ENCODE measurements at regions not wholly inside any gene's neighbourhood (a gene's known extent, or its start where the extent isn't known, plus 50 kb on each side); places are given as distances from the start of the nearest gene placed in this dataset.

- H2AFZ ChIP-seq (ENCODE audit: low read length) = no peak overlapping the region
- DNase-seq (ENCODE audit: low read depth in 2 of 2) = no peak
- H4K20me1 ChIP-seq (ENCODE audit: control insufficient read depth, extremely low read depth, insufficient read depth, low read length) = no peaks in the 10 kb centered on the region
- no peak overlapping the region for H3K9ac ChIP-seq (ENCODE audit: insufficient read depth, low read length)
- no peak overlapping the region for H3K27ac ChIP-seq (ENCODE audit: insufficient read depth, low read length)
- TF ChIP-seq EZH2 (IDR thresholded peaks at IDR 0.05; ENCODE audit: low read length, missing control alignments) (no peak), CTCF (conservative IDR thresholded peaks at IDR 0.05 in 1 of 2, IDR thresholded peaks at IDR 0.05 in 1 of 2; ENCODE audit: low read depth in 1 of 2, low read length in 2 of 2) (no peak)
- H3K79me2 ChIP-seq (ENCODE audit: control insufficient read depth, insufficient read depth, low read length) = no peaks in the 10 kb centered on the region
- no peaks in the 10 kb centered on the region for H3K36me3 ChIP-seq (ENCODE audit: control insufficient read depth, insufficient read depth, low read length)
- no peak overlapping the region for H3K4me2 ChIP-seq (ENCODE audit: extremely low read depth, insufficient read depth, low read length)
- H3K27me3 ChIP-seq (ENCODE audit: control insufficient read depth, insufficient read depth, low read length) = no peaks in the 10 kb centered on the region
- H3K4me1 ChIP-seq (ENCODE audit: control insufficient read depth, extremely low read depth, insufficient read depth, low read length) = no peaks in the 10 kb centered on the region
- H3K9me3 ChIP-seq (ENCODE audit: control insufficient read depth, insufficient read depth, low read depth, low read length) = no peaks in the 10 kb centered on the region
- H3K4me3 ChIP-seq (replicated peaks in 1 of 4; ENCODE audit: control extremely low read depth in 1 of 4, insufficient read depth in 1 of 4, low read depth in 3 of 4, low read length in 4 of 4) = no peak overlapping the region
Observed at GRCh38 chr4:31130930-31131329, 410.8 kb downstream of the PCDH7 start.

- Histone ChIP-seq H3K4me1 (ENCODE audit: control insufficient read depth, extremely low read depth, insufficient read depth, low read length) (no peaks in the 10 kb centered on the region), H2AFZ (ENCODE audit: low read length) (no peak overlapping the region)
Observed at GRCh38 chr4:31134720-31135119, 414.6 kb downstream of the PCDH7 start.

GRCh38 chr4:31139767-31140166 lies 419.6 kb downstream of the PCDH7 start:
- Histone ChIP-seq H3K27ac (ENCODE audit: insufficient read depth, low read length) (no peak overlapping the region), H3K4me2 (ENCODE audit: extremely low read depth, insufficient read depth, low read length) (no peak overlapping the region), H3K79me2 (ENCODE audit: control insufficient read depth, insufficient read depth, low read length) (no peaks in the 10 kb centered on the region), H3K9me3 (ENCODE audit: control insufficient read depth, insufficient read depth, low read depth, low read length) (no peaks in the 10 kb centered on the region), H2AFZ (ENCODE audit: low read length) (no peak overlapping the region), H3K36me3 (ENCODE audit: control insufficient read depth, insufficient read depth, low read length) (no peaks in the 10 kb centered on the region), H3K4me1 (ENCODE audit: control insufficient read depth, extremely low read depth, insufficient read depth, low read length) (no peaks in the 10 kb centered on the region), H3K27me3 (ENCODE audit: control insufficient read depth, insufficient read depth, low read length) (no peaks in the 10 kb centered on the region), H4K20me1 (ENCODE audit: control insufficient read depth, extremely low read depth, insufficient read depth, low read length) (no peaks in the 10 kb centered on the region), H3K9ac (ENCODE audit: insufficient read depth, low read length) (no peak overlapping the region), H3K4me3 (replicated peaks in 1 of 4; ENCODE audit: control extremely low read depth in 1 of 4, insufficient read depth in 1 of 4, low read depth in 3 of 4, low read length in 4 of 4) (no peak overlapping the region)
- DNase-seq (ENCODE audit: low read depth in 2 of 2) = no peak
- no peak for TF ChIP-seq EZH2 (IDR thresholded peaks at IDR 0.05; ENCODE audit: low read length, missing control alignments)
- no peak for TF ChIP-seq CTCF (conservative IDR thresholded peaks at IDR 0.05 in 1 of 2, IDR thresholded peaks at IDR 0.05 in 1 of 2; ENCODE audit: low read depth in 1 of 2, low read length in 2 of 2)

More at GRCh38 chr4:31134720-31135119, 414.6 kb downstream of the PCDH7 start:
- H3K4me3 ChIP-seq (replicated peaks in 1 of 4; ENCODE audit: control extremely low read depth in 1 of 4, insufficient read depth in 1 of 4, low read depth in 3 of 4, low read length in 4 of 4) = no peak overlapping the region
- DNase-seq (ENCODE audit: low read depth in 2 of 2) = no peak
- H3K79me2 ChIP-seq (ENCODE audit: control insufficient read depth, insufficient read depth, low read length) = no peaks in the 10 kb centered on the region
- H4K20me1 ChIP-seq (ENCODE audit: control insufficient read depth, extremely low read depth, insufficient read depth, low read length) = no peaks in the 10 kb centered on the region
- no peak overlapping the region for H3K4me2 ChIP-seq (ENCODE audit: extremely low read depth, insufficient read depth, low read length)
- no peaks in the 10 kb centered on the region for H3K27me3 ChIP-seq (ENCODE audit: control insufficient read depth, insufficient read depth, low read length)
- TF ChIP-seq CTCF (conservative IDR thresholded peaks at IDR 0.05 in 1 of 2, IDR thresholded peaks at IDR 0.05 in 1 of 2; ENCODE audit: low read depth in 1 of 2, low read length in 2 of 2) (no peak), EZH2 (IDR thresholded peaks at IDR 0.05; ENCODE audit: low read length, missing control alignments) (no peak)
- no peak overlapping the region for H3K27ac ChIP-seq (ENCODE audit: insufficient read depth, low read length)
- H3K9me3 ChIP-seq (ENCODE audit: control insufficient read depth, insufficient read depth, low read depth, low read length) = no peaks in the 10 kb centered on the region
- no peaks in the 10 kb centered on the region for H3K36me3 ChIP-seq (ENCODE audit: control insufficient read depth, insufficient read depth, low read length)
- no peak overlapping the region for H3K9ac ChIP-seq (ENCODE audit: insufficient read depth, low read length)

Measured in fibroblast of lung (primary cell).